ENCODE measurements at regions not wholly inside any gene's neighbourhood (a gene's known extent, or its start where the extent isn't known, plus 50 kb on each side); places are given as distances from the start of the nearest gene placed in this dataset.
"Not testable (repeated sequence)": the region's sequence is repeated elsewhere in the genome, so short reads cannot be mapped to it uniquely, and the experiment has no call there.

GRCh38 chr10:9951481-9952257 is 1066.0 kb upstream of the CELF2 start:
- H3K4me3 ChIP-seq (ENCODE audit: low read depth, low read length), result no peak overlapping the region
- no peak for TF ChIP-seq CTCF (IDR thresholded peaks at IDR 0.05; ENCODE audit: borderline replicate concordance, insufficient read depth, low read depth, low read length)

- TF ChIP-seq CTCF (IDR thresholded peaks at IDR 0.05; ENCODE audit: borderline replicate concordance, insufficient read depth, low read depth, low read length), result no peak
- H3K4me3 ChIP-seq (ENCODE audit: low read depth, low read length), result no peak overlapping the region
Measured at GRCh38 chr10:9957351-9957750, 1060.3 kb upstream of the CELF2 start.

GRCh38 chr10:9957876-9958275 is 1059.8 kb upstream of the CELF2 start:
- not testable (repeated sequence) for H3K4me3 ChIP-seq (ENCODE audit: low read depth, low read length)

- H3K4me3 ChIP-seq (ENCODE audit: low read depth, low read length), result no peak overlapping the region
- no peak for TF ChIP-seq CTCF (IDR thresholded peaks at IDR 0.05; ENCODE audit: borderline replicate concordance, insufficient read depth, low read depth, low read length)
Measured at GRCh38 chr10:9965341-9965740, 1052.3 kb upstream of the CELF2 start.

- no peak for TF ChIP-seq CTCF (IDR thresholded peaks at IDR 0.05; ENCODE audit: borderline replicate concordance, insufficient read depth, low read depth, low read length)
- no peak overlapping the region for H3K4me3 ChIP-seq (ENCODE audit: low read depth, low read length)
Measured at GRCh38 chr10:9986786-9987185, 1030.9 kb upstream of the CELF2 start.

GRCh38 chr10:9987197-9987596 is 1030.5 kb upstream of the CELF2 start:
- TF ChIP-seq CTCF (IDR thresholded peaks at IDR 0.05; ENCODE audit: borderline replicate concordance, insufficient read depth, low read depth, low read length), result no peak
- no peak overlapping the region for H3K4me3 ChIP-seq (ENCODE audit: low read depth, low read length)

GRCh38 chr10:9992661-9993060 is 1025.0 kb upstream of the CELF2 start:
- no peak for TF ChIP-seq CTCF (IDR thresholded peaks at IDR 0.05; ENCODE audit: borderline replicate concordance, insufficient read depth, low read depth, low read length)
- no peak overlapping the region for H3K4me3 ChIP-seq (ENCODE audit: low read depth, low read length)

Measured in GM12875 (cell line).